H1 (cell line): ENCODE measurements at regions not wholly inside any gene's neighbourhood (a gene's known extent, or its start where the extent isn't known, plus 50 kb on each side); places are given as distances from the start of the nearest gene placed in this dataset.

Experiments
- CTCF ChIA-PET: fragments of 300-600 bp; sonication (Branson Sonifier 250); formaldehyde crosslinking; loops from one replicate; lab custom pipeline; 2021; ENCODE audit not compliant: partially characterized antibody; lab: Charles Lee
- POLR2A ChIA-PET: fragments of 300-600 bp; sonication (Branson Sonifier 250); formaldehyde crosslinking; loops from one replicate; lab custom pipeline; 2021; ENCODE audit warnings: inconsistent platforms; ENCODE audit not compliant: partially characterized antibody; lab: Charles Lee
- DNase-seq, 2 experiments: peaks; one replicate each; pipeline versions ENCODE4 v3.0.0 to v3.0.0-alpha.2; 2010 to 2022; ENCODE audit warnings: low spot score in 2 of 2, low read depth in 1 of 2, mixed read lengths in 1 of 2
- FAIRE-seq: peaks from 2 replicates; lab custom pipeline; 2011; peaks lifted over from hg19 to GRCh38; lab: Jason Lieb, UNC
- H2AFZ ChIP-seq: 2 replicates; pipeline ENCODE4 v1.8.1; 2012; ENCODE audit warnings: low read length, inconsistent platforms
- H2AK5ac ChIP-seq: 2 replicates; pipeline ENCODE4 v1.6.1; 2013; ENCODE audit warnings: low read depth, low read length
- H2BK120ac ChIP-seq: replicated peaks from 2 replicates; pipeline ENCODE3; 2013; ENCODE audit warnings: low read depth, low read length, inconsistent platforms
- H2BK12ac ChIP-seq: 2 replicates; pipeline ENCODE4 v1.6.1; 2013; ENCODE audit warnings: low read depth, low read length
- H2BK15ac ChIP-seq: 2 replicates; pipeline ENCODE4 v1.6.1; 2013; ENCODE audit warnings: low read length
- H2BK20ac ChIP-seq: 2 replicates; pipeline ENCODE4 v1.6.1; 2013; ENCODE audit warnings: low read length
- H2BK5ac ChIP-seq: 2 replicates; pipeline ENCODE4 v1.6.1; 2013; ENCODE audit warnings: low read depth, low read length
- H3K14ac ChIP-seq: 2 replicates; pipeline ENCODE4 v1.6.1; 2013; ENCODE audit warnings: inconsistent platforms; ENCODE audit not compliant: insufficient read length
- H3K18ac ChIP-seq: 2 replicates; pipeline ENCODE4 v1.6.1; 2013; ENCODE audit warnings: low read length; ENCODE audit errors: extremely low read depth
- H3K23ac ChIP-seq: 2 replicates; pipeline ENCODE4 v1.6.1; 2013; ENCODE audit warnings: inconsistent platforms; ENCODE audit not compliant: insufficient read length
- H3K23me2 ChIP-seq: 2 replicates; pipeline ENCODE4 v1.6.1; 2013; ENCODE audit warnings: low read depth, low read length
- H3K27ac ChIP-seq: 2 replicates; pipeline ENCODE4 v1.6.1; 2011; ENCODE audit warnings: low read depth, low read length, inconsistent platforms
- H3K27me3 ChIP-seq, 4 experiments: replicated peaks in 1 of 4; 1 replicate in 1 of 4; 2 replicates in 3 of 4; pipeline versions ENCODE4 v1.6.1 to v1.8.1; 2011 to 2013; ENCODE audit warnings: low read length in 3 of 4, mild to moderate bottlenecking in 3 of 4, inconsistent platforms in 2 of 4, mixed read lengths in 2 of 4, moderate library complexity in 1 of 4; ENCODE audit not compliant: control insufficient read depth in 3 of 4, insufficient read depth in 3 of 4; ENCODE audit errors: extremely low read depth in 1 of 4
- H3K36me3 ChIP-seq, 4 experiments: 2 replicates each; pipeline versions ENCODE4 v1.6.1 to v1.8.1; 2011 to 2013; ENCODE audit warnings: mild to moderate bottlenecking in 4 of 4, low read length in 3 of 4, moderate library complexity in 2 of 4, control low read depth in 1 of 4, inconsistent platforms in 1 of 4; ENCODE audit not compliant: insufficient read depth in 4 of 4, control insufficient read depth in 2 of 4
- H3K4ac ChIP-seq: replicated peaks from 2 replicates; pipeline ENCODE3; 2013; ENCODE audit warnings: low read length, low read depth, mixed read lengths, inconsistent platforms; ENCODE audit not compliant: insufficient read length
- H3K4me1 ChIP-seq, 4 experiments: replicated peaks in 1 of 4; 1 replicate in 1 of 4; 2 replicates in 3 of 4; pipeline versions ENCODE4 v1.6.1 to v1.8.1; 2011 to 2013; ENCODE audit warnings: low read length in 3 of 4, inconsistent platforms in 2 of 4, mixed read lengths in 1 of 4; ENCODE audit not compliant: insufficient read depth in 4 of 4, control insufficient read depth in 3 of 4
- H3K4me2 ChIP-seq, 2 experiments: 2 replicates each; pipeline versions ENCODE4 v1.6.1 to v1.8.1; 2011 to 2013; ENCODE audit warnings: low read depth in 2 of 2, low read length in 2 of 2, control low read depth in 1 of 2, inconsistent platforms in 1 of 2, mild to moderate bottlenecking in 1 of 2; ENCODE audit not compliant: insufficient read depth in 1 of 2
- H3K4me3 ChIP-seq, 4 experiments: fragments of 200-600, 300-600 bp in 1 of 4; sonication (generic), shearing (Covaris generic), sonication (Bioruptor Twin) in 1 of 4; 2 replicates each; pipeline versions ENCODE4 v1.5.1 to v1.8.1; 2011 to 2016; ENCODE audit warnings: low read length in 4 of 4, low read depth in 3 of 4, control low read depth in 2 of 4, inconsistent platforms in 2 of 4, mild to moderate bottlenecking in 2 of 4, mixed read lengths in 1 of 4, moderate library complexity in 1 of 4; ENCODE audit not compliant: insufficient read depth in 2 of 4; ENCODE audit errors: extremely low read depth in 1 of 4
- H3K56ac ChIP-seq: replicated peaks from 2 replicates; pipeline ENCODE3; 2013; ENCODE audit warnings: low read depth, mild to moderate bottlenecking, mixed read lengths, low read length, inconsistent platforms; ENCODE audit not compliant: insufficient read length
- H3K79me1 ChIP-seq: 2 replicates; pipeline ENCODE4 v1.6.1; 2013; ENCODE audit warnings: low read depth, low read length, control low read depth
- H3K79me2 ChIP-seq, 2 experiments: 2 replicates each; pipeline versions ENCODE4 v1.6.1 to v1.8.1; 2012 to 2013; ENCODE audit warnings: low read length in 2 of 2, mild to moderate bottlenecking in 2 of 2, inconsistent platforms in 1 of 2; ENCODE audit not compliant: insufficient read depth in 2 of 2, control insufficient read depth in 1 of 2
- H3K9ac ChIP-seq, 4 experiments: replicated peaks in 1 of 4; 1 replicate in 1 of 4; 2 replicates in 3 of 4; pipeline versions ENCODE4 v1.6.1 to v1.8.1; 2011 to 2013; ENCODE audit warnings: low read depth in 3 of 4, low read length in 3 of 4, control low read depth in 2 of 4, mild to moderate bottlenecking in 2 of 4, moderate library complexity in 2 of 4, inconsistent platforms in 1 of 4; ENCODE audit errors: extremely low read depth in 1 of 4
- H3K9me3 ChIP-seq, 2 experiments: 2 replicates each; pipeline versions ENCODE4 v1.6.1 to v1.8.1; 2012 to 2013; ENCODE audit warnings: mild to moderate bottlenecking in 2 of 2, moderate library complexity in 2 of 2, control low read depth in 1 of 2, inconsistent platforms in 1 of 2, low read depth in 1 of 2, low read length in 1 of 2, mixed read lengths in 1 of 2; ENCODE audit not compliant: insufficient read depth in 2 of 2
- H4K20me1 ChIP-seq, 2 experiments: replicated peaks in 1 of 2; 2 replicates each; pipeline versions ENCODE3 to v1.8.1; 2011 to 2013; ENCODE audit warnings: inconsistent platforms in 2 of 2, low read length in 2 of 2, mild to moderate bottlenecking in 1 of 2; ENCODE audit not compliant: insufficient read depth in 2 of 2, control insufficient read depth in 1 of 2
- H4K5ac ChIP-seq: 2 replicates; pipeline ENCODE4 v1.6.1; 2013; ENCODE audit warnings: low read length, low read depth, mixed read lengths, inconsistent platforms; ENCODE audit not compliant: insufficient read length
- H4K8ac ChIP-seq: 2 replicates; pipeline ENCODE4 v1.8.0; 2013; ENCODE audit warnings: mild to moderate bottlenecking, moderate library complexity, low read length, inconsistent platforms; ENCODE audit not compliant: insufficient read depth; ENCODE audit errors: extremely low read depth
- H4K91ac ChIP-seq: replicated peaks from 2 replicates; pipeline ENCODE3; 2013; ENCODE audit warnings: low read length, mixed read lengths, inconsistent platforms; ENCODE audit not compliant: insufficient read length
- CHD1 ChIP-seq: IDR thresholded peaks from 2 replicates; pipeline ENCODE4 v1.6.1; 2012; ENCODE audit warnings: low read depth, low read length, improper control_type of control experiment

GRCh38 chr9:82122731-82123130 is 134.2 kb downstream of the SPATA31D1 start:
- H2BK15ac ChIP-seq = no peak overlapping the region
- H2BK5ac ChIP-seq = no peak overlapping the region
- H3K23ac ChIP-seq = no peak overlapping the region
- H3K14ac ChIP-seq = no peak overlapping the region
- H3K4ac ChIP-seq = no peak overlapping the region
- DNase-seq = no peak
- H2BK12ac ChIP-seq = no peak overlapping the region
- no peak overlapping the region for H3K56ac ChIP-seq
- H2BK120ac ChIP-seq = no peak overlapping the region
- H3K79me1 ChIP-seq = no peaks in the 10 kb centered on the region
- no peak for TF ChIP-seq CHD1
- no peaks in the 10 kb centered on the region for H3K27me3 ChIP-seq
- no peak overlapping the region for H3K4me3 ChIP-seq
- H2AFZ ChIP-seq = no peak overlapping the region
- H3K27ac ChIP-seq = no peak overlapping the region
- H4K20me1 ChIP-seq = no peaks in the 10 kb centered on the region
- FAIRE-seq = no peak
- ChIA-PET POLR2A (no interaction called here), CTCF (no interaction called here)
- no peak overlapping the region for H3K18ac ChIP-seq
- H3K9ac ChIP-seq = no peak overlapping the region
- H4K8ac ChIP-seq = no peak overlapping the region
- no peaks in the 10 kb centered on the region for H3K79me2 ChIP-seq
- H3K36me3 ChIP-seq = no peaks in the 10 kb centered on the region
- no peak overlapping the region for H3K4me2 ChIP-seq
- H2BK20ac ChIP-seq = no peak overlapping the region
- no peak overlapping the region for H4K91ac ChIP-seq
- no peaks in the 10 kb centered on the region; a peak in 1 of 7 replicates for H3K4me1 ChIP-seq
- no peaks in the 10 kb centered on the region for H3K23me2 ChIP-seq
- H4K5ac ChIP-seq = no peak overlapping the region
- no peaks in the 10 kb centered on the region for H3K9me3 ChIP-seq
- no peak overlapping the region for H2AK5ac ChIP-seq
